Mucosa of rectum (tissue), 2 donors: ENCODE measurements at regions not wholly inside any gene's neighbourhood (a gene's known extent, or its start where the extent isn't known, plus 50 kb on each side); places are given as distances from the start of the nearest gene placed in this dataset.

Experiments used
- H3K27ac ChIP-seq, 2 donors: one replicate each; pipeline ENCODE4 v1.7.0; 2013; ENCODE audit warnings: inconsistent platforms in 2 of 2, low read depth in 2 of 2, low read length in 2 of 2
- H3K27me3 ChIP-seq, 2 donors: one replicate each; pipeline ENCODE4 v1.7.0; 2013; ENCODE audit warnings: low read length in 2 of 2; ENCODE audit not compliant: control insufficient read depth in 2 of 2, insufficient read depth in 2 of 2
- H3K36me3 ChIP-seq, 2 donors: one replicate each; pipeline ENCODE4 v1.7.0; 2013; ENCODE audit warnings: low read length in 2 of 2; ENCODE audit not compliant: control insufficient read depth in 2 of 2, insufficient read depth in 2 of 2
- H3K4me1 ChIP-seq, 2 donors: one replicate each; pipeline ENCODE4 v1.7.0; 2013; ENCODE audit warnings: low read length in 2 of 2, mild to moderate bottlenecking in 1 of 2; ENCODE audit not compliant: control insufficient read depth in 2 of 2, insufficient read depth in 2 of 2
- H3K4me3 ChIP-seq, 2 donors: one replicate each; pipeline ENCODE4 v1.7.0; 2013; ENCODE audit warnings: low read length in 2 of 2
- H3K9ac ChIP-seq, 2 donors: one replicate each; pipeline ENCODE4 v1.7.0; 2013; ENCODE audit warnings: low read length in 2 of 2, low read depth in 1 of 2, mild to moderate bottlenecking in 1 of 2
- H3K9me3 ChIP-seq, 2 donors: one replicate each; pipeline ENCODE4 v1.7.0; 2013; ENCODE audit warnings: low read length in 2 of 2; ENCODE audit not compliant: control insufficient read depth in 2 of 2
- donor health status: healthy.
- donor health status: Normal muscosa, but diverticular disease.

DNA sequence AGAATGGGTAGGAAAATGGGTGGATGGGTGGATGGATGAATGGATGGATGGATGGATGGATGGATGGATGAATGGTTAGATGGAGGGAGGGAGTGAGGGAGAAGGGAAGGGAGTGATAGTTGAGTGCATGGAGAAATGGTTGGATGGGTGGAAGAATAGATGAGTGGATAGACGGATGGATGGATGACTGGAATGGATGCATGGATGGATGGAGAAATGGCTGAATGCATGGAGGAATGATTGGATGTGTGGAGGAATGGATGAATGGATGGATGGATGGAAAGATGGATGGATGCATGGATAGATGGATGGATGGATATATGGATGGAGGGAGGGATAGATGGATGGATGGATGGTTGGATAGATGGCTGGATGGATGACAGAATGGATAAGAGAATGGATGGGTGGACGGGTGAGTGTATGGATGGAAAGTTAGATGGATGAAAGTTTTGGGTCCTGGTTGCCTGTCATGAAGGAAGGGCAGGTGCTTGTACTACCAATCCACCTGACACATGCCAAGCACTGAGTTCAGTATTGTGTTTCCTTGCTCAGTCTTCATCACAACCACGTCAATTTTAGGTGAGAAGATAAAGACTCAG lies 286.5 kb upstream of the RTL1 start:
- Histone ChIP-seq H3K9me3 (no peaks in the 10 kb centered on the region), H3K4me3 (no peak overlapping the region), H3K27me3 (no peaks in the 10 kb centered on the region), H3K27ac (no peak overlapping the region), H3K36me3 (no peaks in the 10 kb centered on the region), H3K4me1 (no peaks in the 10 kb centered on the region), H3K9ac (no peak overlapping the region)

DNA sequence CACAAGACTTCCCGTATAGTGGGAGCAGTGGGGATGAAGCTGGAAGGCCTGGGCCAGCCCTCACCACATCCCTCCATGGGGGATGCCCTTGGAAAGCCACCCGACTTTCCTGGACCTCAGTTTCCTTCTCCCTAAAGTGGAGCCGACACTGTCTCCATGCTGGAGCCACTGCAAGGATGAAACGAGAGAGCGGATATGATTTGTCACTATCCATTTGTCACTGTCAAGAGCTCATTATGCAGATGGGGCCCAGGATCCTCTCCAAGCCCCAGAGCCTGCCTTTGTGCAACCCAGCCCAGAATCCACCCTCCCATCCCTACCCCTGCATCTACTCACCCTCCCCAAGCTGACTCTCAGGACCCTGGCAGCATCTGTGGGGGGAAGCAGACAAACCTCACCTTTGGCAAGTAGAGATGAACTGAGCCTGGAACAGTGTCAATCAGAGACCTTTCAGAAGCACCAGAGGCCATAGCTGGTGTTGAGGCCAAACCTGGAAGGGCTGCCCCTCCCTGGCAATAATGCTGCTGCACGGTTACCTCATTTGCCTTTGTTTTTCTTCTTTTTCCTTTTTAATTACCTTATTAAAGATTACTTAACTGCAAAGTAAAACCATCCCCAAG lies 287.7 kb upstream of the RTL1 start:
- no peak overlapping the region for H3K9ac ChIP-seq
- no peaks in the 10 kb centered on the region for H3K9me3 ChIP-seq
- no peak overlapping the region for H3K4me3 ChIP-seq
- H3K27me3 ChIP-seq: no peaks in the 10 kb centered on the region
- H3K27ac ChIP-seq: no peak overlapping the region
- no peaks in the 10 kb centered on the region for H3K4me1 ChIP-seq
- no peaks in the 10 kb centered on the region for H3K36me3 ChIP-seq

DNA sequence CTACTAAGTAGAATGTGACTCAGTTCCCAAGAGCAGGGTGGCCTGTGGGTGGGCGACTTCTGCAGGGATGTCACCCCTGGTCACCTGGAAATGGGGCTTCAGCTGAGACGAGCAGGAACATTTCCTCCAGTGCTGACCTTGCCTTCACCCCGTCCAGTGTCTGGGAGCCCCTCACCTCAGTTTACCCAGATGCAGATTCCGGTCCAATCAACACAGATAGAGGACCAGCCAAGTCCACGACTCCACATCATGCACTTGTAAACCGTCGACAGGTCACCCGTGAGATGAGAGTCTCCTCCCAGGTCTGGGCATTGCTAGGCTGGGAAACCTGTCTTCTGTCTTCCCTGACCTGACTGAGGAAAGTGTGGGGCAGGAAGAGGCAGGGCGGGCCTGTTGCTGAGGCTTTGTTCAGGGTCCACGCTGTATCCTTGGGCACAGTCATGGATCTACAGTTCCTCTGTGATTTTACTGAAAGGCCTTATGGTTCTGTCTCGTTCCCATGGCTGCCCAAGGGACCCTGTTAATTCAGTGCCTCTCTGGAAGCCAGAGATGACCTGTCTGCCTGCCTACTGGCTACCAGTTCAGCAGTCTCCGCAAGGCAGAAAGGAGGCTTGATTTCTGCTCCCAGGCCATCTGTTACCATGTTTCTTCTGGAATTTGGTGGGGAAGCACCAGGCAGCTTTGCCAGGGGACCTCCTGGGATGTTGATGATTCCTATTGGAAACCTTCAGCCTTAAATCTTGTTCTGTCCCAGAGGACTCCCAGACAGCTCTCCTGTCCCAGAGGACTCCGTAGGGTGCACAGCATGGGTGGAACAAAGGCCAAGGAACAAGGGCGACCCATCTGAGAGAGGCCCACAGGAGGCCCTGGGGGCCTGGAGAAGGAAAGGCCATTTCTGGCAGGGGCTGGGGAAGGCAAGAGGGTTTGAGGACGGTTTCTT lies 288.5 kb upstream of the RTL1 start:
- no peaks in the 10 kb centered on the region for H3K36me3 ChIP-seq
- H3K9me3 ChIP-seq: no peaks in the 10 kb centered on the region
- no peaks in the 10 kb centered on the region for H3K27me3 ChIP-seq
- H3K4me3 ChIP-seq: no peak overlapping the region
- H3K4me1 ChIP-seq: no peaks in the 10 kb centered on the region
- H3K9ac ChIP-seq: no peak overlapping the region
- no peak overlapping the region for H3K27ac ChIP-seq

DNA sequence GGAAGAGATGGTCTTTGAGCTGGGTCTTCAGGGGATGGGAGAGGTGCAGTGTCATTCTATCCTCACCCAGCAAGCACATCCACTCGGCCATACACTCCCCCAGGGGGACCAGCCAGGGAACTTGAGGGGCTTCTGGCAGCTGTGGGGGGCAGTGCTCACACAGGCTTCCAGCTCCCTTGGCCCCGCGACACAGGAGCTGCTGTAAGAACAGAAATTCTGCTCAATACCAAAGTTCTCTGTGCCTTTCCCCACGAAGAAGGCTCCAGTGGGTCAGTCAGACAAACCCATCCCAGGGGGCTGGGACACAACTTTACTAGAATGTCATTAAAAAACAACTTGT lies 289.1 kb upstream of the RTL1 start:
- Histone ChIP-seq H3K27me3 (no peaks in the 10 kb centered on the region), H3K27ac (no peak overlapping the region), H3K9me3 (no peaks in the 10 kb centered on the region), H3K36me3 (no peaks in the 10 kb centered on the region), H3K4me1 (no peaks in the 10 kb centered on the region), H3K4me3 (no peak overlapping the region), H3K9ac (no peak overlapping the region)

DNA sequence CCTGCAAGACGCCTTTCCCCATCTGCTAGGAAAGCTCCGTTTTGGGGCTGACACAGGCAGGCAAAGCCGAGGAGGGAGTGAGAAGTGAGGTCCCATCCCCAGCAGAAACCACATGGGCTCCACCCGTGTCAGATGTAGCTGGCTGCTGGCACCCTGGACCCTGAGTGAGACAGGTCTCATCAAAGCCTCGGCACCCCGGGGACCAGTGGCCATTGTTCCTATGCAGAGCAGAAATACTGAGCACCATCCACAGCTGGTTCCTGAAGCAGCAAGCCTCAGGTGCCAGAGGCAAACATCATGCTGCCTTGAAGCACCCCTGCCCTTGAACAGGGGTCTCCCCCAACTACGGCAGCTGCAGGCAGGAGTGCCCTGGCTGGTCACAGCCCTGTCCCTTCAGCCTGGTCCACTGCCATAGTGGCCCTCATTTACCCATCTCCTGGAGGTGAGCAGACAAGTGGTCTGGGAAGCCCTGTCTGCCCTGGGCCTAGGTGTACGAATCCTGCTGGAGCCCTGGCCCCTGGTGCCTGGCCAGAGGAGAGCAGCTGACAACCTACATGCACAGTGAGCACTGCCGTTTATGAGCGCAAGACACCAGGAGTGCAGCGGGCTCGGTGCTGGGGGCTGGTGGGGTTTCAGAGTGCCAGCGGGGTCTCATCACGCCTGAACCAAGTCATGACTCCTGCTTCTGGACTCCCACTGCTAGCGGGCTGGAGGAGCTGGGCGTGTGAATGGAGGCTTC lies 289.8 kb upstream of the RTL1 start:
- Histone ChIP-seq H3K27me3 (no peaks in the 10 kb centered on the region), H3K27ac (no peak overlapping the region), H3K36me3 (no peaks in the 10 kb centered on the region), H3K9me3 (no peaks in the 10 kb centered on the region), H3K4me1 (no peaks in the 10 kb centered on the region), H3K9ac (no peak overlapping the region), H3K4me3 (no peak overlapping the region)

DNA sequence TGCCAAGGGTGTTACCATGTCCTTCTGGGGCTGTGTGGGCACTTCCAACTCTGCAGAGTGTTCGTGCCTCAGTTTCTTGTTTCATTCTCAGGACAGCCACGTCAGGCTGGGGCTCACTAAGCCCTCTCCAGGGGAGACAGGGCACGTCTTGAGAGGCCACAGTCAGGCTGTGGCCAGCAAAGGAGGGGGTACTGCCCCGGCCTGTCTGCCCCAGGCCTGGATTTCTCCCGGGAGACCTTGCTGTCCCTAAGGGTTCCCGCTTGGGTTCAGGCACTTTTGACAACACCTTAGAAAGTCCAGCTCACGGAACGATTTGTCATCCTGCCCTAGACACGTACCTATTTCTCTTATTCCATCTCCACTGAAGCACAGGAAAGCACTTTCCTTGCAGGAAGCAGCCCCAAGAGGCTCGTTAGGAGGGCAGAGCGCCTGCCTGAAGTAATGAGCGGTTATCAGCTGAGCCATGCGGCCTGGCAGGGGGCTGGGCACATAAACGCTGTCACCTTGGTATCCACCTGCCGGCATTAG lies 290.4 kb upstream of the RTL1 start:
- no peaks in the 10 kb centered on the region for H3K36me3 ChIP-seq
- H3K9me3 ChIP-seq: no peaks in the 10 kb centered on the region
- H3K4me3 ChIP-seq: no peak overlapping the region
- no peak overlapping the region for H3K27ac ChIP-seq
- no peak overlapping the region for H3K9ac ChIP-seq
- H3K27me3 ChIP-seq: no peaks in the 10 kb centered on the region
- no peaks in the 10 kb centered on the region for H3K4me1 ChIP-seq

DNA sequence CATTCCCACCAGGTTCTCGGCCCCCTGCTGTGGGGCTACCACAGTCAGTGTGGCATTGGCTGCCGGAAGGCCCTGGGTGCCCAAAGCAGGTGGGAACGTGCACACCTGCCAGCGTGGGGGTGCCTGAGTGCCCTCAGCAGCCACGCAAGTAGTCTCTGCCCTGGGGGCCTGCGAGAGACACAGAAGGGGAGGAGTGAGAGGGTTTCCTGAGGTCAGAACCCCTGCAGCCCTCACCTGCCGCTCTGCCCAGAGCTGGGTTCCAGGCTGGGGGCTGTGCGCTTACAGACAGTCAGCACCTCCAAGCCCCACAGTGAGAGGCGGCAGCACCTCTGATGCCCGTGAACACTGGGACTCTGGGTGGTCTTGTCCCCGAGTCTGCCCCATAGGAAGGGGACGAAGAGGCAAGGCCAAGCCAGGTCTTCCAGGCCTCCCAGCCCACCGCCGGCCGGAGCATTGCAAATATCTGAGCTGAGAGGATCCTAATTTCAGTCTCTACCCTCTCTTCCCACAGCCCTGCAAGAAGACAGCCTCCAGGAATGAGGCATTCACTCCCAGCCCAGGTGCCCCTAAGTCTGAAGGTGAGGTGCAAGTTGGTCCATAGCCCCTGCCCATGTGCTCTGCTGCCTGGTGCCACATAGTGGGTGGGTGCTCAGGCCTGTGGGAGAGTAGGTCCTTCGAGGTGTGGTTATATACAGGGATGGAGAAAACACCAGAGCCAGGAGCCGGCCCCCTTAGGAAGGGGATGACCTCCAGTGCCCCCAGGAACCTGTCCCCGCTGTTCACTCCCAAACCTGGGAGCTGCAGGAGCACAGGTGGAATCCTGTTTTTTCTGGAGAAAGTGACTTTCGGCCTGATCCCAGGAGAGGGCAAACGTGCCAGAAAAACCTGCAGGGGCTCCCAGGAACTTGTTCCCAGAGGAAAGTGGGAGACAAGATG lies 291.1 kb upstream of the RTL1 start:
- H3K4me3 ChIP-seq: no peak overlapping the region
- no peaks in the 10 kb centered on the region for H3K9me3 ChIP-seq
- no peaks in the 10 kb centered on the region for H3K27me3 ChIP-seq
- H3K36me3 ChIP-seq: no peaks in the 10 kb centered on the region
- H3K4me1 ChIP-seq: no peaks in the 10 kb centered on the region
- no peak overlapping the region for H3K9ac ChIP-seq
- H3K27ac ChIP-seq: no peak overlapping the region

DNA sequence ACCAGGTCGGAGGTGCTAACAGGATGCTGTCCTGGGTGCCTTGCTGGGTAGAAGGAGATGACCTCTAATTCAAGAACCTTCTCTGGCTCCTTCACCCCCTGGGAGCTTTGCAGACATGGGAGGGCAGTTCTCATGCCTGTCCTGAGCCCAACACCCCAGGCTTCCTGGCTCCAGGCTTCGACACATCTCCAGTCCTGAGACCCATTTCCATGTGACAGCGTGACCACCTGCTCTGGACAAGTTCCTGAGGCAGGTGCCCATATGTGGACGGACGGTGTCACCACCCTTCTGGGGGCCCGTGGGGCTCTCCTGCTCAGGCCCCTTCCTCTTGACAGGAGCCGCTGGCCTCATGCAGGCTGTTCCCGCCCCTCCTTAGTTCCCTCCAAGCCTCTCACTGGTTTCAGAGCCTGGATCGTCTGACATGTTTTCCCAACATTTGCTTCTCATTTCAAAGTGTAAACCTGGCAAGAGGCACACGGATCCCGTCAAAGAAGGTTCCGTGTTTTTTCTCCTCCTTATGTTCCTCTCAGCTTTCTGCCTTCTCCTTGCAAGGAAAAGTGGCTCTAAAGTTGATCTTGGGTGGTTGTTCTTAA lies 291.9 kb upstream of the RTL1 start:
- H3K4me3 ChIP-seq: no peak overlapping the region

DNA sequence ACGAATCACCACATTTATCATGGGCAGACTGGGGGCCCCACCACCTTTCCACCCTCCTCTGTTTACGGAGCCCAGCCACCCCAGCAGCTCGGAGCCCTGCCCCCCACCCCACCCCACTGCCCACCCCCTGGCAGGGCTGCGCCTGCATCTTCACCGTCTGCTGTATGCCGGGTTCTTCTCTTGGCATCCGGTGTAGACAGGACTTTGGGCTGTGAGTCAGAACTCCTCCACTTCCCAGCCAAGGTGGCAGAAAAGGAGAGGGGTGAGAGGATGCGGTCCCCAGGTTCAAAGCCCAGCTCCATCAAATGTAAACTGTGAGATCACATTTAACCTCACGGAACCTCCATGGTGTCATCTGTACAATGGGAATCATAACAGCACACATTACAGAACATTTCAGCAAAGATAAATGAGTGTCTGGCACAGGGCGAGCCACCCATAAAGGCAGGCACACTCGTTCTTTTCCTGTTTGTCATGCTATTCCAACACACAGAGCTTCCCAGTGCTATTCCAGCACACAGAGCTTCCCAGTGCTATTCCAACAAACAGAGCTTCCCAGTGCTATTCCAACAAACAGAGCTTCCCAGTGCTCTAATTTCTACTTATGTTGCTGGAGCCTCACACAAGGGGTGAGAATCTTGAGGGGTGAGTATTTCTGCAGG lies 292.7 kb upstream of the RTL1 start:
- Histone ChIP-seq H3K9ac (no peak overlapping the region), H3K4me3 (no peak overlapping the region), H3K9me3 (no peaks in the 10 kb centered on the region), H3K4me1 (no peaks in the 10 kb centered on the region), H3K27me3 (no peaks in the 10 kb centered on the region), H3K27ac (no peak overlapping the region), H3K36me3 (no peaks in the 10 kb centered on the region)

More for the DNA sequence above, 291.9 kb upstream of the RTL1 start:
- Histone ChIP-seq H3K9ac (no peak overlapping the region), H3K27ac (no peak overlapping the region), H3K4me1 (no peaks in the 10 kb centered on the region), H3K36me3 (no peaks in the 10 kb centered on the region), H3K27me3 (no peaks in the 10 kb centered on the region), H3K9me3 (no peaks in the 10 kb centered on the region)
